UCSD-AML1 (cell line): ENCODE measurements at regions not wholly inside any gene's neighbourhood (a gene's known extent, or its start where the extent isn't known, plus 50 kb on each side); places are given as distances from the start of the nearest gene placed in this dataset.
"Not testable (repeated sequence)": the region's sequence is repeated elsewhere in the genome, so short reads cannot be mapped to it uniquely, and the experiment has no call there.

Experiments
- DNase-seq: peaks from one replicate; lab custom pipeline; 2025; ENCODE audit not compliant: unreplicated experiment; lab: John Stamatoyannopoulos, UW

DNA sequence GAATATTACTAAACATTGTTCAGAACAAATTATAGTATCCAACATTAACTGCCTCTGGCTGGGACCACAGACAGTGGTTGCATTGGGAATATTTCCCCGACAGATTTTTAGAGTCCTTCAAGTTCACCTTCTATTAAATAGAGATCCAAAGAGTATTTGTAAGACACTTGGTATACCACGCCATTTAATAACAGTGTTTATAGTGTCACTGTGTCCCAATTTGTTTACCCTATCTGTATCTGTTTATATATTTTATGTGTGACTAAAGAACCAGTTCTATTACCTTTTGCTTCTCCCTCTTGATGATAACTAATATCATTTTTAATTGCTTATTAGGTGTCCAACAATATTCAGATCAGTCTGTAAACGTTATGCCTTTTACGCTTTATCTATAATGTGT, 191.3 kb upstream of the IRX5 start:
- no peak for DNase-seq

DNA sequence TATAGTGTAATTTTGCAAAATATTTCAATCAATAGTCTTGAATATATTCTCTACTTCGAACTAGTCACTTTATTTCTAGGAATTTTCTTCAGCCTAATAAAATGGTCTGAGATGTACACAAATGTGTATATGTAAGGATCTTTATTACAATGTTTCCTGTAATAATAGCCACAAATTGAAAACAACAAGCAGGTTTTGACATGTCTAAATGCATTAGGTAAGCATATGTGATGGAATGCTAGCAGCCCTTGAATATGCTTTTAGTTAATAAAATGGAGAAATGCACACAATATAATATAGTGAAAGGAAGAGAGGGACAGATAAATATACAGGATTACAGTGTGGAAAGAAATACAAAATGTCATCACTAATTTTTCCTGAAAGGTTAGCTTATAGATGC, 196.5 kb upstream of the IRX5 start:
- DNase-seq = no peak

- DNase-seq = not testable (repeated sequence)
Measured at GRCh38 chr16:54727696-54728095, 203.0 kb upstream of the IRX5 start.

GRCh38 chr16:54724346-54724925, 206.2 kb upstream of the IRX5 start:
- DNase-seq = no peak

GRCh38 chr16:54722210-54722676, 208.4 kb upstream of the IRX5 start:
- no peak for DNase-seq

DNA sequence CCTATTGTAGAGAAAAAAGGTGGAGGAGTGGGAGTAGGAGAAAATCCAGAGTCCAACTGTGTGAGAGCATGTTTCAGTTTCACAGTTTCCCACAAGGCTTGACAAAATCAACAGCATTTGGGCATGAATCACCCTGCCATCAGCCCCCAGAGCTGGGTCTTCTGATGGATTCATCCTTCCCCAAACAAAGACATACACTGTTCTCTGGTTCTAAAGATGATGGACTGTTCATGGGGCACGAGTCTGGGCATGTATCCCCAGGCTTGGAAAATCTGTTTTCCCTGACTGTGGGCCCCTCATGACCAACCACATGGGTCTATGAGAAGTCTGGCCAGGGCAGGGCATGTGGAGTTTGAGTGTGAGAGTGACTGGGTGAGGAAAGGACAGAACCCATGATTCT, 210.4 kb upstream of the IRX5 start:
- no peak for DNase-seq

- DNase-seq = no peak
Measured at GRCh38 chr16:54719624-54720023, 211.0 kb upstream of the IRX5 start.

DNA sequence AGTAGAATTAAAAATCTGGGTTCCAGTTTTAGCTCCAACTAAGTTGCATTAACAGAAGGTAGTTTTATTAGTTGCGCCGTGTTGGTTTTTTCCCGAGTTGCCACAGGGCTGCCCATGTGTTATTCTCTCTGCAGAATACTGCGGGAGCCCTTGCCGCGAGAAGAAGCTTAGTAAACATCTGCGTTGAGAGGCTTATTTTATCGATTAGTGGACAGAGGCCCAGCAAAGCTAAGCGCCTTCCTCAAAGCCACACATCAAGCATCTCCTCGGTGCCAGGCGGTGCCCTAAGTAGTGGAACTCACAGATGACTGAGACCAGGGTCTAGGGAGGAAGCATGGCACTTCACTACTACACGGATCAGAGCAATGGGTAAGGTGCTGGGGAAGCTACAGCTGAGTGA, 212.3 kb upstream of the IRX5 start:
- no peak for DNase-seq

GRCh38 chr16:54715011-54715410, 215.7 kb upstream of the IRX5 start:
- DNase-seq = no peak

DNA sequence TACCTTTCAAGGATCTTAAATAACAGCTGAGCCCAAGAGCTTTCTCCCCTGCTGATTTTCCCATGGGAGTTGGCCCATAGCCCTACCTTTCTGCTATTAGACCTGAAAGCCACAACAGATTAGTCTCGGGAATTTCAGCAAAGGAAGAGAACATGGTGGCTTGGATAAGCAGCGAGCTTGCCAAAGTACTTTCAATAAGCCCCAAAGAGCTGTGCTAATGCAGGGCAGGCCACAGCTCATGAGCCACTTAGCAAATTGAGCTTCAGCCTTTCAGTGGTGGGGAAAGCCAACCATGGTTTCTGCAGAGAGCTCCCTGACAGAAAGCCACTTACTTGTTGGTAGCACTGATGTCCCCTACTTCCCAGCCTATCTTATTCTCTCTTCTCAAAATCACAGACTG, 217.8 kb upstream of the IRX5 start:
- DNase-seq = no peak

DNA sequence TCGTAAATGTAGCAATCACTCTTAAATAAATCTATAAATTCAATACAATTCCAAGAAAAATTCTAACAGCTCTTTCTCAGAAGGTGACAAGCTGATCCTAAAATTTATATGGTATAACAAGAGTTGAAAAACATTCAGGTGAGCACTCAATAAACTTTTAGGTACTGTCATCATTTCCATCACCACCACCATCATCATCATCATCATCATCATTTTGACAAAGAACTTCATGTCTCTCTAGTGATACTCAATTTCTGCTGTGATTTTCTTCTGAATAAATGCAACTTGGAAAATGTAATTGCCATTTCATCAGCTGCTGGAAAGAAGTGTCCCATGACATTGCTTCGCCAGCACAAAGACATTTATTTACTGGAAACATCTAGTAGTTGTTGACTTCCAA, 222.9 kb upstream of the IRX5 start:
- DNase-seq = no peak

- DNase-seq = no peak
Measured at GRCh38 chr16:54706406-54706805, 224.3 kb upstream of the IRX5 start.

DNA sequence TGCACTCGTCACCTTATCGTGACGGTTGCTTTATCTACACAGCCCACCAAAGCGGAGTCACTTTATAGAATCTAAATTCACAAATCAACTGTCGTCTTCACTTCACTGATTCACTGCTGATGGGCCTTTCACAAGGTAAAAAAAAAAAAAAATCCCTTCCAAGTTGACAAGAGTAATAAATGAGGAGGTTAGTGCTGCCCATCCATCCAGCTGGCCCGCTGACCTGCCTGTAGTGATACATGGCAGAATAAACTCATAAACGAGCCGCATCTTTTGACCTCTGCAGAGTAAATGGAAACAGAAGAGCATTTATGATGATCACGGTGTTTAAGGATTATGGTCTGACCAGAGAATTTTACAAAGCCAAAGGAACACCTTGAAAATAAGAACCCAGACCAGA, 227.3 kb upstream of the IRX5 start:
- DNase-seq = no peak

DNA sequence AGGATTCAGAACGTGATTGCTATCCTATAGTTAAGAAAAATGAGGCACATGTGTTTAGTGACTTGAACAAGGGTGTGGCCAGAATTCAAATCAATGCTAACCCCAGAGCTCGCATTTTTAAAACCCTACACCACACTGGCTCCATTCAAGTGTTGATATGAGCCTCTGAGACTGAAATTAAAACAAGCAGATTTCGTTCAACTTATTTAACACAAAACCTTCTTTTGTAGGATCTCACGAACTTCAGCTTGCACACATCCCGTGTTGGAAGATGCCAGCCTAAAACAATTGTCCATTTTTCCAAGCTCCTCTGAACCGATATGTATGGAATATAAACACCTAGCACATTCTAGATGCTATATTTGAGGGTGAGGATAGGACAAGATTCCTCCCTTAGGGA, 231.0 kb upstream of the IRX5 start:
- DNase-seq = no peak

DNA sequence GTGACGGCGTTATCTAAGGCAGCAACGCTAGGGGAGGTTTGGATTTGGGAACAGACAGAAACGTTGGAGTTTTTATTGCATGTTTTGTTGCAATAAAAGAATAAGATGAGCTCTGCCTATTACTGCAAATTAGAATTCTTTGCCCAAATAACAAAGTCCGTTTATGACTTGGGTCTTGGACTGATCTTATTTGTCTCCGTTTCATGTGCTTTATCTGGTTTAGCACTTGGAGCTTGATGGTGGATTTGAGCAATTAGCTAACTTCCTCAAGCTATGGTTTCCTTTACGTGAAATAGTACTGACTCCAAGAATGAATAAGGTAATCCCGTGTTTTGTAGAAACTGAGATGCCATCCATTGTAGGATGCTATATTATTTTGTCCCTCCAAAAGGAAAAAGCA, 233.0 kb upstream of the IRX5 start:
- no peak for DNase-seq

- no peak for DNase-seq
Measured at GRCh38 chr16:54696970-54697369, 233.7 kb upstream of the IRX5 start.

DNA sequence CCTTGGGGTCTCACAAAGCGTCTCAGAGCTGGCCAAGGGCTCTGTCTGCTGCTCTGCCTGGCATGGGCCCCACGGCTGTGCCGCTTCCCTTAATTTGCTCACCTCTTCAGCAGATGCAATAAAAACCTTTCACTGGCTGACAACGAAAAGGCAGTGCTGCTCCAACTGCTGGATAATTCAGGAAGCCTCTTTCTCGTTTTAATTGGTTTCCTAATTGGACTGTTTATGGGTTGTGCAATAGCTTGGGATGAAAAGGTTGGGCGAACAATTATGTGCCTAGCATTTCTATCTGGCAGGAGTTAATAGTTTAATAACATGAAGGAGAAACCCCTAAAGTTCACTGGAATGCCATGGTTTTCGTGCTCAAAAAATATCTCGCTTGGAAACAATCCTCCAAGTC, 234.1 kb upstream of the IRX5 start:
- no peak for DNase-seq

GRCh38 chr16:54694651-54695050, 236.0 kb upstream of the IRX5 start:
- DNase-seq = no peak

- DNase-seq = no peak
Measured at GRCh38 chr16:54693864-54694263, 236.8 kb upstream of the IRX5 start.

DNA sequence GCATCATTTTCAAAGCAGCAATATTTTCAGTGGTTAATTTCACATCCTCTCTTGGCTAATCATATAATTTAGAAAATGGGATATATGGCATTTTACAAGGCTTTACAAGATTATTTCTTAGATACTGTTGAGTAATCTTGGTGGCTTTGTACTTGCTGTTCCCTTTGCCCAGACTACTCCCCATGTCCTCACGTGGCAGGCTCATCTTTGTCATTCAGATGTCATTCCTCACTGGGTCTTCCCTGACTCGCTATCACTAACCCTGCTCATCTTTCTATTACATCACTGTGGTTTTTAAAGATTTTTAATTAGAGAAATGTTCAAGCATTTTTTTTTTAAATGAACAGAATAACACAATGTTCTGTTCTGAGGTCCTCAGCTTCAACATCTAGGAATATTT, 240.0 kb upstream of the IRX5 start:
- DNase-seq = no peak

DNA sequence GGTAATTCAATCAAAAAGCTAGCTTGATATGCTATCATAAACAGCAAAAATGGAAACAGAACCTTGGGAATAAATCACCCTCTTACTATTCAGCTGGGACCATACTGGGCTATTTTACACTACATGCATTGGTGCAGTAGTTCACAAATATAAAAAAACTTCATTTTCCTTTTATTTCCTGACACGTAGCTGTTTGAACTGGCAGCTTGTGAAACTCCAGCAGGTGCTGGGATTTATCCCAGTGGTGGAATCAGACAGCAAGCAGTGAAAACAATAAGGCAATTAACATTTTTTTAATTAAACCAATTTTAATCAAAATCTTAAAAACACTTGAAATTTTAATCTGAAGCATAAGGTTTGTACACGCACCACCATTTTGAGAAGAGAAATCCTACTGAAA, 240.4 kb upstream of the IRX5 start:
- no peak for DNase-seq

- DNase-seq = no peak
Measured at GRCh38 chr16:54689072-54689865, 241.4 kb upstream of the IRX5 start.

- no peak for DNase-seq
Measured at GRCh38 chr16:54688339-54688738, 242.3 kb upstream of the IRX5 start.
